NT2/D1 (cell line): ENCODE measurements at regions not wholly inside any gene's neighbourhood (a gene's known extent, or its start where the extent isn't known, plus 50 kb on each side); places are given as distances from the start of the nearest gene placed in this dataset.

Source experiments
- SUZ12 ChIP-seq: IDR thresholded peaks from 2 replicates; pipeline ENCODE4 v1.6.1; 2011; ENCODE audit not compliant: insufficient read length, insufficient read depth; ENCODE audit errors: extremely low read depth
- YY1 ChIP-seq: IDR thresholded peaks from 2 replicates; pipeline ENCODE4 v1.6.1; 2011; ENCODE audit not compliant: insufficient read length, insufficient read depth
- ZNF274 ChIP-seq: IDR thresholded peaks from 2 replicates; pipeline ENCODE4 v1.6.1; 2011; ENCODE audit warnings: mild to moderate bottlenecking, low read depth, low read length

- TF ChIP-seq YY1 (no peak), ZNF274 (no peak), SUZ12 (no peak)
These were observed 279.2 kb upstream of the PHYHIPL start for GRCh38 chr10:58897236-58897635.
